GM23338 (cell line): ENCODE measurements at regions not wholly inside any gene's neighbourhood (a gene's known extent, or its start where the extent isn't known, plus 50 kb on each side); places are given as distances from the start of the nearest gene placed in this dataset.
A peak's percentile ranks its signal among the peaks of the same experiment; 100 is the strongest.

ENCODE experiments used
- ATAC-seq: fragments of 200-7000 bp; cut with Tn5 transposase; 3 replicates; pipeline ENCODE4 v1.9.1; 2020
- DNase-seq: peaks from one replicate; pipeline ENCODE4 v3.0.0-alpha.2; 2015; ENCODE audit warnings: low spot score
- H2AFZ ChIP-seq: fragments of 200-600 bp; sonication (generic); 2 replicates; pipeline ENCODE4 v1.8.0; 2016; ENCODE audit warnings: antibody characterized with exemption, mild to moderate bottlenecking, moderate library complexity
- H3F3A ChIP-seq: fragments of 200-600 bp; sonication (generic); replicated peaks from 2 replicates; pipeline ENCODE4 v1.8.0; 2017; ENCODE audit warnings: antibody characterized with exemption, mixed run types, low read depth
- H3K27ac ChIP-seq: fragments of 200-600 bp; sonication (generic); 2 replicates; pipeline ENCODE4 v1.6.1; 2016; ENCODE audit warnings: low read depth
- H3K27me3 ChIP-seq: fragments of 200-600 bp; sonication (generic); 2 replicates; pipeline ENCODE4 v1.8.0; 2016; ENCODE audit warnings: mild to moderate bottlenecking, mixed run types, moderate library complexity; ENCODE audit not compliant: insufficient read depth
- H3K36me3 ChIP-seq: fragments of 200-600 bp; sonication (generic); 2 replicates; pipeline ENCODE4 v1.8.0; 2016; ENCODE audit warnings: mild to moderate bottlenecking; ENCODE audit not compliant: insufficient read depth
- H3K4me1 ChIP-seq: fragments of 200-600 bp; sonication (generic); 2 replicates; pipeline ENCODE4 v1.8.0; 2016; ENCODE audit warnings: mild to moderate bottlenecking, moderate library complexity; ENCODE audit not compliant: insufficient read depth
- H3K4me2 ChIP-seq: fragments of 200-600 bp; sonication (generic); 2 replicates; pipeline ENCODE4 v1.7.1; 2017; ENCODE audit warnings: mixed run types
- H3K4me3 ChIP-seq: fragments of 200-600 bp; sonication (generic); 2 replicates; pipeline ENCODE4 v1.6.1; 2016; ENCODE audit warnings: mixed run types
- H3K79me2 ChIP-seq: fragments of 200-600 bp; sonication (generic); replicated peaks from 2 replicates; pipeline ENCODE4 v1.8.0; 2017; ENCODE audit warnings: mild to moderate bottlenecking; ENCODE audit not compliant: insufficient read depth
- H3K9me2 ChIP-seq: fragments of 200-600 bp; sonication (generic); 2 replicates; pipeline ENCODE4 v1.8.0; 2017; ENCODE audit not compliant: insufficient read depth
- H4K20me1 ChIP-seq: fragments of 200-600 bp; sonication (generic); replicated peaks from 2 replicates; pipeline ENCODE4 v1.8.0; 2017; ENCODE audit warnings: mild to moderate bottlenecking; ENCODE audit not compliant: insufficient read depth
- H3K27ac Mint-ChIP-seq: 2 replicates; pipeline ENCODE4 v1.8.0; 2020; ENCODE audit warnings: inconsistent platforms, mild to moderate bottlenecking, moderate library complexity, mixed read lengths
- H3K27me3 Mint-ChIP-seq: 3 replicates; pipeline ENCODE4 v1.8.0; 2022; ENCODE audit warnings: low read depth, mild to moderate bottlenecking, moderate library complexity, mixed read lengths, inconsistent platforms; ENCODE audit not compliant: insufficient read depth, poor library complexity
- H3K36me3 Mint-ChIP-seq: 3 replicates; pipeline ENCODE4 v1.8.0; 2021; ENCODE audit warnings: low read depth, mild to moderate bottlenecking, inconsistent platforms, moderate library complexity, mixed read lengths
- H3K4me1 Mint-ChIP-seq: 3 replicates; pipeline ENCODE4 v1.8.0; 2020; ENCODE audit warnings: mild to moderate bottlenecking, inconsistent platforms, mixed read lengths
- H3K4me3 Mint-ChIP-seq: 3 replicates; pipeline ENCODE4 v1.8.0; 2021; ENCODE audit warnings: moderate library complexity, mild to moderate bottlenecking, inconsistent platforms, mixed read lengths
- H3K9me3 Mint-ChIP-seq: 3 replicates; pipeline ENCODE4 v1.8.0; 2020; ENCODE audit warnings: moderate library complexity, mild to moderate bottlenecking, inconsistent platforms, mixed read lengths
- CREB1 ChIP-seq: fragments of 250-450 bp; sonication (Bioruptor Pico); IDR thresholded peaks from 2 replicates; pipeline ENCODE4 v1.5.0; 2020; ENCODE audit warnings: low read depth, mild to moderate bottlenecking, moderate library complexity
- ETS1 ChIP-seq: IDR thresholded peaks from 2 replicates; pipeline ENCODE4 v1.6.1; 2016; ENCODE audit warnings: antibody characterized with exemption
- EZH2 ChIP-seq: fragments of 200-600 bp; sonication (generic); IDR thresholded peaks from one replicate; pipeline ENCODE4 v1.8.0; 2017; ENCODE audit warnings: antibody characterized with exemption, mild to moderate bottlenecking, low read depth; ENCODE audit not compliant: unreplicated experiment
- EZH2phosphoT487 ChIP-seq: fragments of 200-600 bp; sonication (generic); IDR thresholded peaks from one replicate; pipeline ENCODE4 v1.8.1; 2018; ENCODE audit warnings: antibody characterized with exemption; ENCODE audit not compliant: unreplicated experiment
- JUNB ChIP-seq: IDR thresholded peaks from one replicate; pipeline ENCODE4 v1.6.1; 2016; ENCODE audit warnings: antibody characterized with exemption; ENCODE audit not compliant: unreplicated experiment
- NANOG ChIP-seq: IDR thresholded peaks from 2 replicates; pipeline ENCODE4 v1.6.1; 2016; ENCODE audit warnings: antibody characterized with exemption, borderline replicate concordance
- POLR2AphosphoS5 ChIP-seq: IDR thresholded peaks from 2 replicates; pipeline ENCODE4 v1.6.1; 2016; ENCODE audit warnings: antibody characterized with exemption, low read depth
- REST ChIP-seq: IDR thresholded peaks from one replicate; pipeline ENCODE4 v1.6.1; 2018; ENCODE audit warnings: antibody characterized with exemption; ENCODE audit not compliant: unreplicated experiment
- STAT1 ChIP-seq: IDR thresholded peaks from one replicate; pipeline ENCODE4 v1.6.1; 2016; ENCODE audit warnings: antibody characterized with exemption; ENCODE audit not compliant: unreplicated experiment
- ZNF114 ChIP-seq: fragments of 250-450 bp; sonication (Bioruptor Pico); IDR thresholded peaks from 2 replicates; pipeline ENCODE4 v1.5.0; 2020; ENCODE audit warnings: mild to moderate bottlenecking, moderate library complexity
- ZNF331 ChIP-seq: fragments of 250-450 bp; sonication (Bioruptor Pico); IDR thresholded peaks from 2 replicates; pipeline ENCODE4 v1.5.0; 2020; ENCODE audit warnings: low read depth, mild to moderate bottlenecking, moderate library complexity
- TF ChIP-seq, protein P1 (sequence below): fragments of 250-450 bp; sonication (Bioruptor Pico); IDR thresholded peaks from 2 replicates; pipeline ENCODE4 v1.5.0; 2020; ENCODE audit warnings: mild to moderate bottlenecking, moderate library complexity
- TF ChIP-seq, protein P2 (sequence below), 2 experiments: fragments of 200-600 bp in 1 of 2; sonication (generic) in 1 of 2; conservative IDR thresholded peaks; 2 replicates each; pipeline versions ENCODE4 v1.5.1 to v1.6.1; 2016 to 2017; ENCODE audit warnings: antibody characterized with exemption in 2 of 2, low read depth in 2 of 2, mild to moderate bottlenecking in 2 of 2, moderate library complexity in 1 of 2

GRCh38 chr1:200338451-200338850 lies 71.4 kb downstream of the ZNF281 start:
- H3K4me2 ChIP-seq: no peak overlapping the region
- ATAC-seq: no peak
- H3K27ac Mint-ChIP-seq: no peak overlapping the region

More at GRCh38 chr1:200338451-200338850, 71.4 kb downstream of the ZNF281 start:
- Histone ChIP-seq H3K4me1 (peaks cover 30% of the 10 kb centered on the region), H3K79me2 (no peaks in the 10 kb centered on the region), H3K27ac (peak overlapping the region; percentile 53; the same call in 1 of the 2 replicates), H3F3A (0 out of 2 replicates have a peak, but pooled peaks cover 6% of the 10 kb centered on the region), H3K9me2 (no peaks in the 10 kb centered on the region), H3K4me3 (no peak overlapping the region), H4K20me1 (no peaks in the 10 kb centered on the region), H2AFZ (no peak overlapping the region), H3K36me3 (no peaks in the 10 kb centered on the region), H3K27me3 (no peaks in the 10 kb centered on the region)
- Mint-ChIP-seq H3K9me3 (no peaks in the 10 kb centered on the region; the same call in 2 of the 3 replicates), H3K4me3 (no peak overlapping the region), H3K4me1 (peaks cover 42% of the 10 kb centered on the region), H3K36me3 (no peaks in the 10 kb centered on the region), H3K27me3 (no peaks in the 10 kb centered on the region)
- no peak for DNase-seq
- TF ChIP-seq ZNF114 (no peak), CREB1 (CRISPR knock-in tag) (no peak), ZNF331 (CRISPR knock-in tag) (no peak), NANOG (no peak), EZH2phosphoT487 (no peak), ETS1 (no peak), STAT1 (no peak), JUNB (no peak), REST (no peak), POLR2AphosphoS5 (no peak), EZH2 (no peak)
- TF ChIP-seq, protein P1, sequence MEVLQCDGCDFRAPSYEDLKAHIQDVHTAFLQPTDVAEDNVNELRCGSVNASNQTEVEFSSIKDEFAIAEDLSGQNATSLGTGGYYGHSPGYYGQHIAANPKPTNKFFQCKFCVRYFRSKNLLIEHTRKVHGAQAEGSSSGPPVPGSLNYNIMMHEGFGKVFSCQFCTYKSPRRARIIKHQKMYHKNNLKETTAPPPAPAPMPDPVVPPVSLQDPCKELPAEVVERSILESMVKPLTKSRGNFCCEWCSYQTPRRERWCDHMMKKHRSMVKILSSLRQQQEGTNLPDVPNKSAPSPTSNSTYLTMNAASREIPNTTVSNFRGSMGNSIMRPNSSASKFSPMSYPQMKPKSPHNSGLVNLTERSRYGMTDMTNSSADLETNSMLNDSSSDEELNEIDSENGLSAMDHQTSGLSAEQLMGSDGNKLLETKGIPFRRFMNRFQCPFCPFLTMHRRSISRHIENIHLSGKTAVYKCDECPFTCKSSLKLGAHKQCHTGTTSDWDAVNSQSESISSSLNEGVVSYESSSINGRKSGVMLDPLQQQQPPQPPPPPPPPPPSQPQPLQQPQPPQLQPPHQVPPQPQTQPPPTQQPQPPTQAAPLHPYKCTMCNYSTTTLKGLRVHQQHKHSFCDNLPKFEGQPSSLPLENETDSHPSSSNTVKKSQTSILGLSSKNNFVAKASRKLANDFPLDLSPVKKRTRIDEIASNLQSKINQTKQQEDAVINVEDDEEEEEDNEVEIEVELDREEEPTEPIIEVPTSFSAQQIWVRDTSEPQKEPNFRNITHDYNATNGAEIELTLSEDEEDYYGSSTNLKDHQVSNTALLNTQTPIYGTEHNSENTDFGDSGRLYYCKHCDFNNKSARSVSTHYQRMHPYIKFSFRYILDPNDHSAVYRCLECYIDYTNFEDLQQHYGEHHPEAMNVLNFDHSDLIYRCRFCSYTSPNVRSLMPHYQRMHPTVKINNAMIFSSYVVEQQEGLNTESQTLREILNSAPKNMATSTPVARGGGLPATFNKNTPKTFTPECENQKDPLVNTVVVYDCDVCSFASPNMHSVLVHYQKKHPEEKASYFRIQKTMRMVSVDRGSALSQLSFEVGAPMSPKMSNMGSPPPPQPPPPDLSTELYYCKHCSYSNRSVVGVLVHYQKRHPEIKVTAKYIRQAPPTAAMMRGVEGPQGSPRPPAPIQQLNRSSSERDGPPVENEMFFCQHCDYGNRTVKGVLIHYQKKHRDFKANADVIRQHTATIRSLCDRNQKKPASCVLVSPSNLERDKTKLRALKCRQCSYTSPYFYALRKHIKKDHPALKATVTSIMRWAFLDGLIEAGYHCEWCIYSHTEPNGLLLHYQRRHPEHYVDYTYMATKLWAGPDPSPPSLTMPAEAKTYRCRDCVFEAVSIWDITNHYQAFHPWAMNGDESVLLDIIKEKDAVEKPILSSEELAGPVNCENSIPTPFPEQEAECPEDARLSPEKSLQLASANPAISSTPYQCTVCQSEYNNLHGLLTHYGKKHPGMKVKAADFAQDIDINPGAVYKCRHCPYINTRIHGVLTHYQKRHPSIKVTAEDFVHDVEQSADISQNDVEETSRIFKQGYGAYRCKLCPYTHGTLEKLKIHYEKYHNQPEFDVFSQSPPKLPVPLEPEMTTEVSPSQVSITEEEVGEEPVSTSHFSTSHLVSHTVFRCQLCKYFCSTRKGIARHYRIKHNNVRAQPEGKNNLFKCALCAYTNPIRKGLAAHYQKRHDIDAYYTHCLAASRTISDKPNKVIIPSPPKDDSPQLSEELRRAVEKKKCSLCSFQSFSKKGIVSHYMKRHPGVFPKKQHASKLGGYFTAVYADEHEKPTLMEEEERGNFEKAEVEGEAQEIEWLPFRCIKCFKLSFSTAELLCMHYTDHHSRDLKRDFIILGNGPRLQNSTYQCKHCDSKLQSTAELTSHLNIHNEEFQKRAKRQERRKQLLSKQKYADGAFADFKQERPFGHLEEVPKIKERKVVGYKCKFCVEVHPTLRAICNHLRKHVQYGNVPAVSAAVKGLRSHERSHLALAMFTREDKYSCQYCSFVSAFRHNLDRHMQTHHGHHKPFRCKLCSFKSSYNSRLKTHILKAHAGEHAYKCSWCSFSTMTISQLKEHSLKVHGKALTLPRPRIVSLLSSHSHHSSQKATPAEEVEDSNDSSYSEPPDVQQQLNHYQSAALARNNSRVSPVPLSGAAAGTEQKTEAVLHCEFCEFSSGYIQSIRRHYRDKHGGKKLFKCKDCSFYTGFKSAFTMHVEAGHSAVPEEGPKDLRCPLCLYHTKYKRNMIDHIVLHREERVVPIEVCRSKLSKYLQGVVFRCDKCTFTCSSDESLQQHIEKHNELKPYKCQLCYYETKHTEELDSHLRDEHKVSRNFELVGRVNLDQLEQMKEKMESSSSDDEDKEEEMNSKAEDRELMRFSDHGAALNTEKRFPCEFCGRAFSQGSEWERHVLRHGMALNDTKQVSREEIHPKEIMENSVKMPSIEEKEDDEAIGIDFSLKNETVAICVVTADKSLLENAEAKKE: no peak
- TF ChIP-seq, protein P2, sequence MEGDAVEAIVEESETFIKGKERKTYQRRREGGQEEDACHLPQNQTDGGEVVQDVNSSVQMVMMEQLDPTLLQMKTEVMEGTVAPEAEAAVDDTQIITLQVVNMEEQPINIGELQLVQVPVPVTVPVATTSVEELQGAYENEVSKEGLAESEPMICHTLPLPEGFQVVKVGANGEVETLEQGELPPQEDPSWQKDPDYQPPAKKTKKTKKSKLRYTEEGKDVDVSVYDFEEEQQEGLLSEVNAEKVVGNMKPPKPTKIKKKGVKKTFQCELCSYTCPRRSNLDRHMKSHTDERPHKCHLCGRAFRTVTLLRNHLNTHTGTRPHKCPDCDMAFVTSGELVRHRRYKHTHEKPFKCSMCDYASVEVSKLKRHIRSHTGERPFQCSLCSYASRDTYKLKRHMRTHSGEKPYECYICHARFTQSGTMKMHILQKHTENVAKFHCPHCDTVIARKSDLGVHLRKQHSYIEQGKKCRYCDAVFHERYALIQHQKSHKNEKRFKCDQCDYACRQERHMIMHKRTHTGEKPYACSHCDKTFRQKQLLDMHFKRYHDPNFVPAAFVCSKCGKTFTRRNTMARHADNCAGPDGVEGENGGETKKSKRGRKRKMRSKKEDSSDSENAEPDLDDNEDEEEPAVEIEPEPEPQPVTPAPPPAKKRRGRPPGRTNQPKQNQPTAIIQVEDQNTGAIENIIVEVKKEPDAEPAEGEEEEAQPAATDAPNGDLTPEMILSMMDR (conservative IDR thresholded peaks at IDR 0.05; ENCODE audit: low read depth in 2 of 2): no peak
